ENCODE measurements at regions not wholly inside any gene's neighbourhood (a gene's known extent, or its start where the extent isn't known, plus 50 kb on each side); places are given as distances from the start of the nearest gene placed in this dataset.
"Not testable (repeated sequence)": the region's sequence is repeated elsewhere in the genome, so short reads cannot be mapped to it uniquely, and the experiment has no call there.

- not testable (repeated sequence) for TF ChIP-seq CTCF (tag by site-specific recombination; IDR thresholded peaks at IDR 0.05); REST (tag by site-specific recombination; IDR thresholded peaks at IDR 0.05); ZNF510 (tag by site-specific recombination; IDR thresholded peaks at IDR 0.05; ENCODE audit: insufficient replicate concordance); ZBTB7A (tag by site-specific recombination; IDR thresholded peaks at IDR 0.05; ENCODE audit: low read depth); ZNF513 (tag by site-specific recombination; IDR thresholded peaks at IDR 0.05); ELK4 (IDR thresholded peaks at IDR 0.05; ENCODE audit: borderline replicate concordance, low read depth, low read length); ZNF426 (tag by site-specific recombination; IDR thresholded peaks at IDR 0.05); ZBTB49 (tag by site-specific recombination; IDR thresholded peaks at IDR 0.05; ENCODE audit: low read depth); ZNF394 (tag by site-specific recombination; IDR thresholded peaks at IDR 0.05; ENCODE audit: borderline replicate concordance)
These were observed 50.0 kb upstream of the ANKRD30B start for GRCh38 chr18:14698006-14698405.

Measured in HEK293 (cell line).